C4-2B (cell line): ENCODE measurements at regions not wholly inside any gene's neighbourhood (a gene's known extent, or its start where the extent isn't known, plus 50 kb on each side); places are given as distances from the start of the nearest gene placed in this dataset.

Experiments used
- ZFX ChIP-seq: fragments of 450-650 bp; IDR thresholded peaks from 2 replicates; pipeline ENCODE4 v1.6.1; 2017
- TF ChIP-seq, protein P1 (sequence below): fragments of 450-650 bp; conservative IDR thresholded peaks from 2 replicates; pipeline ENCODE4 v1.5.1; 2017; ENCODE audit warnings: mild to moderate bottlenecking

DNA sequence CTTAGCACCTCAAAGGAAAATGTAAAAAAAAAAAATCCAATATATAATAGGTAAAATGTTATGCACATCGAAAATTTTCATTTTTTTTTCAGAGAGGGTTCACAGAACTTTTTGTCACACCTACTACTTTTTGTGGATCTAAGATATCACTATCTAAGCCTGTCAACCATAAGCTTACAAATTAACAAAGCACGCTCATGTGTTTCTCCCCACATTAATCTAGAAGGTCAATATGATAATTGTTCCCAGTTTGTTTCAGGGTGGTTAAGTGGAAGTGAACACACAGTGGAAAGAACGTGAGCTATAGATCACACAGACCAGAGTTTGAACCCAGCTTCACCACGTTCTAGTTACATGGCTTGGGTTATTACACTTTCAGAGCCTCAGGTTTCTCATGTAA is 78.6 kb upstream of the ROBO2 start:
- TF ChIP-seq, protein P1, sequence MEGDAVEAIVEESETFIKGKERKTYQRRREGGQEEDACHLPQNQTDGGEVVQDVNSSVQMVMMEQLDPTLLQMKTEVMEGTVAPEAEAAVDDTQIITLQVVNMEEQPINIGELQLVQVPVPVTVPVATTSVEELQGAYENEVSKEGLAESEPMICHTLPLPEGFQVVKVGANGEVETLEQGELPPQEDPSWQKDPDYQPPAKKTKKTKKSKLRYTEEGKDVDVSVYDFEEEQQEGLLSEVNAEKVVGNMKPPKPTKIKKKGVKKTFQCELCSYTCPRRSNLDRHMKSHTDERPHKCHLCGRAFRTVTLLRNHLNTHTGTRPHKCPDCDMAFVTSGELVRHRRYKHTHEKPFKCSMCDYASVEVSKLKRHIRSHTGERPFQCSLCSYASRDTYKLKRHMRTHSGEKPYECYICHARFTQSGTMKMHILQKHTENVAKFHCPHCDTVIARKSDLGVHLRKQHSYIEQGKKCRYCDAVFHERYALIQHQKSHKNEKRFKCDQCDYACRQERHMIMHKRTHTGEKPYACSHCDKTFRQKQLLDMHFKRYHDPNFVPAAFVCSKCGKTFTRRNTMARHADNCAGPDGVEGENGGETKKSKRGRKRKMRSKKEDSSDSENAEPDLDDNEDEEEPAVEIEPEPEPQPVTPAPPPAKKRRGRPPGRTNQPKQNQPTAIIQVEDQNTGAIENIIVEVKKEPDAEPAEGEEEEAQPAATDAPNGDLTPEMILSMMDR: no peak
- TF ChIP-seq ZFX: no peak
